ENCODE measurements at regions not wholly inside any gene's neighbourhood (a gene's known extent, or its start where the extent isn't known, plus 50 kb on each side); places are given as distances from the start of the nearest gene placed in this dataset.

GRCh38 chr3:29201604-29202003, 79.3 kb upstream of the RBMS3 start:
- no peak for DNase-seq

- no peak for DNase-seq
Measured at GRCh38 chr3:29202378-29202777, 78.5 kb upstream of the RBMS3 start.

- DNase-seq, result no peak
Measured at GRCh38 chr3:29203851-29204250, 77.0 kb upstream of the RBMS3 start.

GRCh38 chr3:29207427-29207826, 73.4 kb upstream of the RBMS3 start:
- no peak for DNase-seq

GRCh38 chr3:29212789-29213433, 68.0 kb upstream of the RBMS3 start:
- no peak for DNase-seq

- DNase-seq, result no peak
Measured at GRCh38 chr3:29214009-29214658, 66.7 kb upstream of the RBMS3 start.

- DNase-seq, result no peak
Measured at GRCh38 chr3:29215948-29216347, 64.9 kb upstream of the RBMS3 start.

GRCh38 chr3:29226706-29227105, 54.2 kb upstream of the RBMS3 start:
- no peak for DNase-seq

GRCh38 chr3:29227307-29227706, 53.6 kb upstream of the RBMS3 start:
- DNase-seq, result no peak

Measured in NCI-H187 treated with DMSO at 0.1 percent for 48 hours (cell line).